ENCODE measurements at regions not wholly inside any gene's neighbourhood (a gene's known extent, or its start where the extent isn't known, plus 50 kb on each side); places are given as distances from the start of the nearest gene placed in this dataset.
"Not testable (repeated sequence)": the region's sequence is repeated elsewhere in the genome, so short reads cannot be mapped to it uniquely, and the experiment has no call there.

DNA sequence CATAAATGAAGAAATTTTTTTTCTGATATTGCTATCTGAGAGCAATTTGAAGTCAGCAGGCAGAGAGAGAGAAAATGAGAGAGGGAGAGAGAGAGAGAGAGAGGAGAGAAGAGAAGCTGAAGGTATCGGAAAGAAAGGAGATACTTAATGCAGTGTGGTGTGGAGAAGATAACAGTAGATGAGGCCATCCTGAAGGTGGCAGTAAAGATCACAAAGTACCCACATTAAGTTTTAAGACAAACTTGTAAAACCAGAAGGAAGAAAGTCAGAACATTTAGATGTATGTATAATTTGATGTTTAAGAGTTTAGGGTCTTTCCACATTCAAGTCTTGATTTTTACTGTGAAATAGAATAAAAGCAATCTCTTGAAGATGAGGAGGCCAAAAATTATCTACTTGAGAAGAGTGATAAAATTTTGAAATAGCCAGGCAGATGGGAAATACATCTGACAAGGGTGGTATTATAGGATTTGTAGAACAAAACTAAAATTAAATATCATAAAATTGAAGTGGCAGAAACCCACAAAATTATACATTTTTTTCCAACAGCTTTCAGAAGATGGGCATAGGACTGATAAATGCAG lies 1753.4 kb downstream of the MRPL39 start:
- no peak overlapping the region for H3K4me3 Mint-ChIP-seq
- H3K27ac Mint-ChIP-seq, result no peak overlapping the region
- ATAC-seq, result peak; percentile 72
- peaks cover 15% of the 10 kb centered on the region for H3K27me3 Mint-ChIP-seq
- H3K9me3 Mint-ChIP-seq (ENCODE audit: low read depth), result no peaks in the 10 kb centered on the region
- CTCF ChIA-PET, result interaction anchor here (0.9 to 5.1 kb wide), 4 partner anchors 83 to 312 kb away, joined by 3 to 29 read pairs (median 3); no protein-coding TSS in a partner anchor
- no peak for DNase-seq
- peaks cover 6% of the 10 kb centered on the region for H3K4me1 Mint-ChIP-seq
- no peaks in the 10 kb centered on the region for H3K36me3 Mint-ChIP-seq

DNA sequence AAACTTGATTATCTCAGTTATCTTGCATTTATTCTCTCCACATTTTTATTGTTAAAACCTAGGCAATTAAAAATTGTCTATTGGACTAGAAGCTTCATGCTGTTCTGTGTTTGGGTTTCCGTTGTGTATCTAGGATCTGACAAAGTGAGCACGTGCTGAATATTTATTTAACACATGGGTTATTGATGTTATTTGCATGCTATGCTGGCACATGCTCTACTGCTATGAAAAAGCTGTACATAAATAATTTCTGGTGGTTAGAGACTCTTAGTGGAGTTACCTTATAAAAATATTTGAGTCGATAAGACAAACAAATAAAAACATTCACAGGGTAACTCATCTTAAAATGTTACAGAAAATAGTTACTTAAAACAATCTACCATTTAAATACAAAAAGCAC lies 1769.7 kb downstream of the MRPL39 start:
- DNase-seq, result no peak
- Mint-ChIP-seq H3K27ac (no peak overlapping the region), H3K4me1 (no peaks in the 10 kb centered on the region), H3K36me3 (no peaks in the 10 kb centered on the region), H3K4me3 (no peak overlapping the region), H3K9me3 (ENCODE audit: low read depth) (peaks cover 8% of the 10 kb centered on the region), H3K27me3 (peaks cover 2% of the 10 kb centered on the region)
- CTCF ChIA-PET, result no interaction called here
- ATAC-seq, result no peak

DNA sequence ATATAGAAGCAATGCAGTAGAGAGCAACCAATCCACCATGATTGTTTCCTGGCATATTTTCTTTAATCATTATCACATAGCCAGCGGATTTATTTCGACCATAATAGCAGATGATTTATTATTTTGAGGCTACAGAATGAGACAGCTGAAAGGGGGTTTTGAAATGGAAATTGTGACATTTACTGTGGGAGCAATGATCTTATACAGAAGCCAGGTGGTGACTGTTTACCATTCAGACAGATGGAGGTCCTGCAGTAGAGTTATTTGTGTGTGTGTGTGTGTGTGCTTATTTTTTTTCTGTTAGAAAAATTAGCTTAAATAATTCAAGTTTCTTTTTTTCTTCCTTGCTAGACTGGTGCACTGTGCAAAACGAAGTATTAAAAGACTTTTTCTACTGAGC lies 1784.5 kb downstream of the MRPL39 start:
- CTCF ChIA-PET, result no interaction called here
- Mint-ChIP-seq H3K4me1 (no peaks in the 10 kb centered on the region), H3K9me3 (ENCODE audit: low read depth) (no peaks in the 10 kb centered on the region), H3K36me3 (no peaks in the 10 kb centered on the region), H3K4me3 (no peak overlapping the region), H3K27me3 (no peaks in the 10 kb centered on the region), H3K27ac (no peak overlapping the region)
- DNase-seq, result no peak
- ATAC-seq, result no peak

DNA sequence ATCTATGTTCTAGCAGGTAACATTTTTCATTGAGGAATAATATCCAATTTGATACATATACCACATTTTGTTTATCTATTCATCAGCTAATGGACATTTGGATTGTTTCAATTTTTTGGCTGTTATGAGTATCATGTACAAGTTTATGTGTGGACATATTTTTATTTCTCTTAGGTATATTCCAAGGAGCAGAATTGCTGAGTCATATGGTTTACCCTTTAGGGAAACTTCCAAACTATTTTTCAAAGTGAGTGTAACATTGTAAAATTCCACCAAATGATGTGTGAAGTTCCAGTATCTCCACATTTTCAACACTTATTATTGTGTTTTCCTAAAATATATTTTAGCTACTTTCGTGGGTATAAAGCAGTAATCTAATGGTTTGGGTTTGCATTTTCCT lies 1789.9 kb downstream of the MRPL39 start:
- Mint-ChIP-seq H3K4me1 (no peaks in the 10 kb centered on the region), H3K27me3 (no peaks in the 10 kb centered on the region), H3K9me3 (ENCODE audit: low read depth) (no peaks in the 10 kb centered on the region), H3K4me3 (no peak overlapping the region), H3K27ac (no peak overlapping the region), H3K36me3 (no peaks in the 10 kb centered on the region)
- CTCF ChIA-PET, result no interaction called here
- DNase-seq (no peak), ATAC-seq (no peak)

DNA sequence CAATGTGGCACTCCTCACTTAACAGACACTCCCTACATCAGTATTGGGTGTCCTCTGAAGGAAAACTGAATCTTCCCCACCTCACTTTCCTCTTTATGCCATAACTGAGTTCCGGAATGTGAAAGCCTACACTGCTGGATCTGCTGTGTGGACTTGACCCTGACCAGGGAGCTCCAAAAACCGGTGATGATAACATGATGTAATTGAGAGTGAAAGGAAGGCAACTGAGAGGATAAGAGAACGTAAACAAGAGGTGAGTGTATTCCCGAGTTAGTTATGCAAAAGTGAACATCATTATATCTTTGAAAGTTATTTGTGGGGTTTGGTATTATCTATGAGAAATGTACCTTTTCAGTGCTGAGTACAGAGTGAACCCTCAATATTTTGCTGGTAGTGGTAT lies 1794.8 kb downstream of the MRPL39 start:
- no peak overlapping the region for H3K4me3 Mint-ChIP-seq
- peaks cover 3% of the 10 kb centered on the region for H3K9me3 Mint-ChIP-seq (ENCODE audit: low read depth)
- no peaks in the 10 kb centered on the region for H3K4me1 Mint-ChIP-seq
- H3K27ac Mint-ChIP-seq, result no peak overlapping the region
- H3K27me3 Mint-ChIP-seq, result peaks cover 2% of the 10 kb centered on the region
- no peaks in the 10 kb centered on the region for H3K36me3 Mint-ChIP-seq
- no peak for ATAC-seq
- no peak for DNase-seq
- CTCF ChIA-PET, result no interaction called here

DNA sequence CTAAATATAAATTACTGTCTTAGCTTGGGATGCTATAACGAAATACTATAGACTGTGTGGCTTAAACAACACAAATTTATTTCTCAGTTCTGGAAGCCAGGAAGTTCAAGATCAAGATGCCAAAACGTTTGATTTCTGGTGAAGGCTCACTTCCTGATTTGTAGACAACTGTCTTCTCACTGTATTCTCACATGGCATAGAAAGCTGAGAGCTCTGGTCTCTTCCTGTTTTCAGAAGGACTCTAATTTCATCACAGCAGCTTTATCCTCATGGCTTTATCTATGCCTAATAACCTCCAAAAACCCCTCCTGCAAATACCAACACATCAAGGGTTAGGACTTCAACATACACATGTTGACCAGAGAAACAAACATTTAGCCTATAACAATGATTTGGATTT lies 1795.5 kb downstream of the MRPL39 start:
- Mint-ChIP-seq H3K4me3 (no peak overlapping the region), H3K4me1 (no peaks in the 10 kb centered on the region), H3K36me3 (no peaks in the 10 kb centered on the region), H3K27ac (no peak overlapping the region), H3K27me3 (peaks cover 2% of the 10 kb centered on the region), H3K9me3 (ENCODE audit: low read depth) (peaks cover 3% of the 10 kb centered on the region)
- CTCF ChIA-PET, result no interaction called here
- ATAC-seq, result no peak
- DNase-seq, result no peak

DNA sequence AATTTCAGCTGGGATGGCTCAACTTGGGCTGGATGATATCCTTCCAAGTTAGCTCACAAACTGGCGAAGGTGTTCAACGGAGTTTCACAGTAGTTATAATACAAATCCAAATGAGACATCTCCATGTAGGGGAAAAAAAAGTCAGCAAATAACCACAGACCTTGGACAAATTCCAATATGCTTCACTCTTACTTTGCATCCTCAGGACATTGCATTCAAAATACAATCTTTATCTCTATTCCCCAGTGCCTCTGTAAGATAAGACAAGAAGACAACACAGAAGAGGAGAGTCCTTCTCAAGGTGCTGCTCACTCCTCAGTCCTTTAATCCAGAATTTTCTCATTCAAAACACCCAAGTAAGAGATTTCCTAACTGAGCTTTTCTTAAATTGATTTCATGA lies 1797.7 kb downstream of the MRPL39 start:
- no peaks in the 10 kb centered on the region for H3K4me1 Mint-ChIP-seq
- DNase-seq (no peak), ATAC-seq (no peak)
- CTCF ChIA-PET, result no interaction called here
- H3K27ac Mint-ChIP-seq, result no peak overlapping the region
- H3K27me3 Mint-ChIP-seq, result peaks cover 2% of the 10 kb centered on the region
- H3K36me3 Mint-ChIP-seq, result no peaks in the 10 kb centered on the region
- H3K9me3 Mint-ChIP-seq (ENCODE audit: low read depth), result peaks cover 3% of the 10 kb centered on the region
- H3K4me3 Mint-ChIP-seq, result no peak overlapping the region

DNA sequence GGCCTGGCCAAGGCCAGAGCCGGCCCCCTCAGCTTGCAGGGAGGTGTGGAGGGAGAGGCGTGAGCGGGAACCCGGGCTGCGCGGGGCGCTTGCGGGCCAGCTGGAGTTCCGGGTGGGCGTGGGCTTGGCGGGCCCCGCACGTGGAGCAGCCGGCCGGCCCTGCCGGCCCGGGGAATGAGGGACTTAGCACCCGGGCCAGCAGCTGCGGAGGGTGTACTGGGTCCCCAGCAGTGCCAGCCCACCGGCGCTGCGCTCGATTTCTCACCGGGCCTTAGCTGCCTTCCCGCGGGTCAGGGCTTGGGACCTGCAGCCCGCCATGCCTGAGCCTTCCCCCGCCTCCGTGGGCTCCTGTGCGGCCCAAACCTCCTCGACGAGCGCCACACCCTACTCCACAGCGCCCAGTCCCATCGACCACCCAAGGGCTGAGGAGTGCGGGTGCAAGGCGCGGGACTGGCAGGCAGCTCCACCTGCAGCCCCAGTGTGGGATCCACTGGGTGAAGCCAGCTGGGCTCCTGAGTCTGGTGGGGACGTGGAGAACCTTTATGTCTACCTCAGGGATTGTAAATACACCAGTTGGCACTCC lies 1800.2 kb downstream of the MRPL39 start:
- H3K36me3 Mint-ChIP-seq; ATAC-seq; H3K4me1 Mint-ChIP-seq; DNase-seq; CTCF ChIA-PET; H3K27ac Mint-ChIP-seq; H3K9me3 Mint-ChIP-seq (ENCODE audit: low read depth); H3K27me3 Mint-ChIP-seq; H3K4me3 Mint-ChIP-seq: not testable (repeated sequence)

DNA sequence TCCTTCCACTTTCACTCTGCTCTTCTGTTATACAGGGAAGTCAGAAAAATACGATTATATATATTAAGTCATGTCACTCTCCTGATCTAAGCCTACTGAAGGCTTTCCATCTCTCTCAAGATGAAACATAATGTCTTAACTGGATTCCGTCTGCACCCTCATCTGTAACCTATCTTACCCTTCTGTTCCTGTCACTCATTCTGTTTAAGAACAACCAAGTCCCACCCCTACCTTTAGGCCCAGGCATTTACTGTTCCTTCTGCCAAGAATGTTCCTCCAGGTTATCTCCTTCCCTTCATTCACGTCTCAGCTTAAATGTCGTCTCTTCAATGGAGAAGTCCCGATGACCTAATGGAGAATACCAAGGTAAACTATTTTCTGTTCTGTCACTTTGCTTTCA lies 1802.4 kb downstream of the MRPL39 start:
- Mint-ChIP-seq H3K27ac (no peak overlapping the region), H3K36me3 (no peaks in the 10 kb centered on the region), H3K9me3 (ENCODE audit: low read depth) (no peaks in the 10 kb centered on the region), H3K27me3 (no peaks in the 10 kb centered on the region), H3K4me3 (no peak overlapping the region), H3K4me1 (no peaks in the 10 kb centered on the region)
- CTCF ChIA-PET, result no interaction called here
- ATAC-seq, result no peak
- no peak for DNase-seq

DNA sequence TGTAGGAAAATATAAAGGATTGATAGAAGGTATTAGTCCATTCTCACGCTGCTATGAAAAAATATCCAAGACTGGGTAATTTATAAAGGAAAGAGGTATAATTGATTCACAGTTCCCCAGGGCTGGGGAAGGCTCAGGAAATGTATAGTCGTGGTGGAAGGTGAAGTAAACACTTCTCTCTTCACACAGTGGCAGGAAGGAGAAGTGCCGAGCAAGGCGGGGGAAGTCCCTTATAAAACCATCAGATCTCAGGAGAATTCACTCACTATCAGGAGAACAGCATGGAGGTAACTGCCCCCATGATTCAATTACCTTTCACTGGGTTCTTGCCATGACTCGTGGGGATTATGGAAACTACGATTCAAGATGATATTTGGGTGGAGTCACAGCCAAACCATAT lies 1806.0 kb downstream of the MRPL39 start:
- Mint-ChIP-seq H3K4me3 (no peak overlapping the region), H3K9me3 (ENCODE audit: low read depth) (peaks cover 2% of the 10 kb centered on the region), H3K36me3 (no peaks in the 10 kb centered on the region), H3K4me1 (no peaks in the 10 kb centered on the region), H3K27ac (no peak overlapping the region), H3K27me3 (no peaks in the 10 kb centered on the region)
- no peak for DNase-seq
- CTCF ChIA-PET, result no interaction called here
- ATAC-seq, result no peak

DNA sequence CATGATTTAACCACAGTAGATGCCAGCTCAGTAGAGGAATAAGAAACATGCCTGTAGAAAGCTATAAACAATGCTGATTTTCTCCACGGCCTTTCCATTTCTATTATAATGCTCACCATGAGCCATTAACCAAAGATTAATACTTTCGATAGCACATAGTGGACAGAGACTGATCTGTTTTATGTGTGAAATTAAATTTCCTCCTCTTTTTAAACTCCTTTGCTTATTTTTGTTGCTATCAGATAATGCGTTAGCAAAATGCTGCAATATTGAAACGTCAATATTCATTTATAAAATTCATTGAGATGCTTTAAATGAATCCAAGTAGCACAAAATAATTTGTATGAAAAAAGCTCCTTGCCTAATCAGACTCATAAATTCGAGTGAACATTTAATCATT lies 1807.9 kb downstream of the MRPL39 start:
- CTCF ChIA-PET, result no interaction called here
- H3K4me1 Mint-ChIP-seq, result no peaks in the 10 kb centered on the region
- no peak for DNase-seq
- H3K27ac Mint-ChIP-seq, result no peak overlapping the region
- no peaks in the 10 kb centered on the region for H3K36me3 Mint-ChIP-seq
- H3K4me3 Mint-ChIP-seq, result no peak overlapping the region
- H3K9me3 Mint-ChIP-seq (ENCODE audit: low read depth), result peaks cover 2% of the 10 kb centered on the region
- no peaks in the 10 kb centered on the region for H3K27me3 Mint-ChIP-seq
- ATAC-seq, result no peak

DNA sequence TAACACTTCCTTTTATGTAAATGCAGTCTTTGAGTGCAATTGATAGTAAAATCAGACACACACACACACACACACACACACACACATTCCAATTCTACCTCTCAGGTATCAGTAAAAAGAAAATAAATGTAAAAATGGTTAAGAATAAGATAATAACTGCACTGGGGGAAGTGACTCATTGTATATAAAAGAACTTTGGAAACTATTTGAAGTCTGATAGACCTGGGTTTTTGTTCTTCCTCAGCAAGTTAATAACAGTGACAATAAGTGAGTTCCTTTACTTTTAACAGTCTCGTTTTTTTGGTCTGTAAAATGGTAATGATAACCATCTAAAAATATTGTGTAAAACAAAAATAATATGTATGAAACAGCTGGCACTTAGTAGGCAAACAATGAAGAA lies 1815.0 kb downstream of the MRPL39 start:
- H3K4me3 Mint-ChIP-seq, result no peak overlapping the region
- H3K36me3 Mint-ChIP-seq, result no peaks in the 10 kb centered on the region
- H3K27me3 Mint-ChIP-seq, result no peaks in the 10 kb centered on the region
- ATAC-seq (no peak), DNase-seq (no peak)
- CTCF ChIA-PET, result no interaction called here
- no peak overlapping the region for H3K27ac Mint-ChIP-seq
- no peaks in the 10 kb centered on the region for H3K9me3 Mint-ChIP-seq (ENCODE audit: low read depth)
- H3K4me1 Mint-ChIP-seq, result no peaks in the 10 kb centered on the region

DNA sequence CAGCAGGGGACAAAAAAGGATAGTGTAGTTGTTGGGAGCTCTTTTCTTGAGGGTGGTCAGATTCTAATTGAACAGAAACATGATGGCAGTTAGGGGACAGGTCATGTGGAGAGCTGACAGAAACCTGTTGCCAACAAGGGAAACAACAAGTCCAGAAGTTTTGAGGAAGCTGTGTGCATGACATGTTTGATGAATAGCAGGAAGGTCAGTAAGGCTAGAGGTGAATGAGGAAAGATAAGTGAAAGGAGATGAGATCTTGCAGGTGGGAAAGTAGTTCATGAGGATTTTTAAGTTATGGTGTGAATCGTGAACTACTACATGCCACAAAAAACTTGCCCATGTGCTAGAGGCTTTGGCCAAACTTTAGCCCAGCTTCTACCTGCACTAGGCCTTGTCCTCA lies 1817.4 kb downstream of the MRPL39 start:
- Mint-ChIP-seq H3K4me1 (no peaks in the 10 kb centered on the region), H3K36me3 (no peaks in the 10 kb centered on the region), H3K4me3 (no peak overlapping the region), H3K9me3 (ENCODE audit: low read depth) (no peaks in the 10 kb centered on the region), H3K27ac (no peak overlapping the region), H3K27me3 (no peaks in the 10 kb centered on the region)
- CTCF ChIA-PET, result no interaction called here
- no peak for ATAC-seq
- no peak for DNase-seq

DNA sequence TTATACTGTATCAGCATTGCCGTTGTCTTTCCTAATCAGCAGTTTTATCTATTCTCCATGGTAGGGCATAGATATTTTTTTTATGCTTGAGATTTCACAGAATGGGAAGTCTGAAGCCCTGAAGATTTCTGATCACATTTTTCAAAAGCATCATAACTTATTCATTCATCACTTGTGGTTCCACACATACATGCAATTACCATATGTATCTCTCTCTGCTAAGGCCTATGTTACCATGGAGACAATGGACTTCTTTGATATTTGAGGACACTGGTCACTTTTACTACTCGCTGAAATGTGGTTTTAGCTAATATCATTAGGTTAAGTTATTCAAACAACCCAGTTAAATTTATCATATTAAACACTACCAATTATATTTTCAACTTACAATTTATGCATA lies 1827.0 kb downstream of the MRPL39 start:
- DNase-seq (no peak), ATAC-seq (no peak)
- no peak overlapping the region for H3K4me3 Mint-ChIP-seq
- H3K36me3 Mint-ChIP-seq, result no peaks in the 10 kb centered on the region
- H3K27me3 Mint-ChIP-seq, result no peaks in the 10 kb centered on the region
- CTCF ChIA-PET, result no interaction called here
- no peak overlapping the region for H3K27ac Mint-ChIP-seq
- H3K9me3 Mint-ChIP-seq (ENCODE audit: low read depth), result no peaks in the 10 kb centered on the region
- no peaks in the 10 kb centered on the region for H3K4me1 Mint-ChIP-seq

DNA sequence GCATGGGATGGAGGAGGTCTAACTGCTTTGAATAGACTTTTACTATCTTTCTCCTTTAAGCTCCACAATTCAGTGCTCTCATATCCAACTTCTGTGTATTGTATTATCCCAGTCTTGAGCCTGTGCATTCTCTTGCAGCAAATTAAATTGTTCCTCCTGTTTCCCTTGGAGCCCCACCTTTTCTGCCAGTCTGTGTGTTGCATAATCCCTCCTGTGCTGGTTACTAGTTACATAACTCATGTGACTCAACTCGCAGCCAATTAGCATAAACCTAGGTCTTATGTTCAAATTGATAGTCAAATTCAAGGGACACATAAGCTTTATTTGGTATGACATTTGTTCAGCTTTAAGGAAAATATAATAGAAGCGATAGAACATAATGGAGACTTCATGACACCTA lies 1863.5 kb downstream of the MRPL39 start:
- H3K9me3 Mint-ChIP-seq (ENCODE audit: low read depth), result peaks cover 3% of the 10 kb centered on the region
- CTCF ChIA-PET, result no interaction called here

More for the DNA sequence above, 1863.5 kb downstream of the MRPL39 start:
- DNase-seq (no peak), ATAC-seq (no peak)
- Mint-ChIP-seq H3K27ac (no peak overlapping the region), H3K4me1 (no peaks in the 10 kb centered on the region), H3K27me3 (no peaks in the 10 kb centered on the region), H3K36me3 (no peaks in the 10 kb centered on the region), H3K4me3 (no peak overlapping the region)
